NCI-H226 (cell line): ENCODE measurements at regions not wholly inside any gene's neighbourhood (a gene's known extent, or its start where the extent isn't known, plus 50 kb on each side); places are given as distances from the start of the nearest gene placed in this dataset.

Source experiments
- DNase-seq: peaks from one replicate; pipeline ENCODE4 v3.0.0-alpha.2; 2015

DNA sequence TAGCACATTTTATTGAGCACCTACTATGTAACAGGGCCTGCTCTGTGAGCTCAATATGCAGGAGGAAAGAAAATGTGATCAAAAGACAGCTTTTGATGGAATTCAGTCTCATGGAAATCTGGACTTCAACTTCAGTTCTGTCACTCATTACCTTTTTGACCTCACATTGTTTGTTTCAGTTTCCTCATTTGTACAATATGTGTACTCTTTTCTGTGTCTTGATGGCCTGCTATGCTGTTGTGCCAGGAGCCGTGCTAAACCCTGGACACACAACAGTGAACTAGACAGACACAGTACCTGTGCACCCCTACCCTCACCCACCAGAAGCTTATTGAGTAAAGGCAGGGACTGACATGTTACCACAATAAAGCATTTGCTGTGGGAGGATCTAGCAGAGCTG is 162.9 kb upstream of the FGGY start:
- DNase-seq, result no peak

GRCh38 chr1:59135761-59136255 is 161.1 kb upstream of the FGGY start:
- no peak for DNase-seq

DNA sequence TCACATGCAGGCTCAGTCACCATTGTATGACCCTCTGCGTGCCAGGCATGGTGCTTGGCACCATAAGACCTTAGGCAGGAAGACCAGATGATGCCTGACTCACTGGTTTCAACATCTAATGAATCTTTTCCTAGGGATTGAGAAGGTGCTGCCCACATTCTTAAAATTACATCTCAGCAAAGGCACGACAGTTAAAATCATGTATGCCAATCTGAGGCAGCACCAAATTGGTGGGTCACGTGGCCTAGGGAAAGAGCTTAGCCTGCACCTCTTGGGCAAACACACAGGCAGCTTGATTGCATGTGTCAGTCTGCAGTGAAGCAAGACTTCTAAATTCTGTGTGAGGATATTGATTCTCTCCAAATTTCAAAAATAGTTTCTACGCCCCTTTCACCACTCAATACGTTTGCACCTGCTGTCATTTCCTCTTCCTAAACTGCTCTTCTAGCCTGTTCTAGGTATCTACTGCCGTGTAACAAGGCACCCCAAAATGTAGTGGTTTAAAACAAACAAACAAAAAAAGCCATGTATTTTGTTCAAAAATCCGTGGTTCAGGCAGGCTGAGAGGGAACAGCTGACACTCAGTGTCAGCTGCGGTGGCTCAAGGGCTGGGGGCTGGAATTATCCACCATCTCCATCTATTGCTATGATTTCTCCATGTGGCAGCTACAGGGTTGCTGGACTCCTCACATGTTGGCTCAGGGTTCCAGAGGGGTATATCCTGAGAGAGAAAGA is 160.2 kb upstream of the FGGY start:
- peak; percentile 99 for DNase-seq

GRCh38 chr1:59137276-59137615 is 159.6 kb upstream of the FGGY start:
- DNase-seq, result no peak

- no peak for DNase-seq
These were observed 158.9 kb upstream of the FGGY start for GRCh38 chr1:59137968-59138367.

DNA sequence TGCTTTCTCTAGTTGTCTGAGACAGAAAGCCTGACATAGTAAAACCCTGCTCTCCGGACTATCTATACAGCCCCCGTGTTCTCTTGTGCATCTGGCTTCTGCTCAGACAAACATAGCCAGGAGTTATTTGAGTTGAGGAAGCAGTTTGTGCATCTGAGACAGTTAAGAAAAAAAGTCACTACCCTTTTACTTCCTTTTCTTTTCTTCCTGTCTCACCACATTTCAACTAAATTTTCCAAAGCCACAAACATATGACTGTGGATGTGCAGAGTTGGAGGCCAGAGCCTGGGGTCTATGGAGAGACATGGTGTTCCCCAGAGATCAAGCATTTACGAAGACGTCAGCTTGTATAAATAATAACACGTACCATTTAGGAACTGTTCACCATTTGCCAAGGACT is 158.5 kb upstream of the FGGY start:
- no peak for DNase-seq

DNA sequence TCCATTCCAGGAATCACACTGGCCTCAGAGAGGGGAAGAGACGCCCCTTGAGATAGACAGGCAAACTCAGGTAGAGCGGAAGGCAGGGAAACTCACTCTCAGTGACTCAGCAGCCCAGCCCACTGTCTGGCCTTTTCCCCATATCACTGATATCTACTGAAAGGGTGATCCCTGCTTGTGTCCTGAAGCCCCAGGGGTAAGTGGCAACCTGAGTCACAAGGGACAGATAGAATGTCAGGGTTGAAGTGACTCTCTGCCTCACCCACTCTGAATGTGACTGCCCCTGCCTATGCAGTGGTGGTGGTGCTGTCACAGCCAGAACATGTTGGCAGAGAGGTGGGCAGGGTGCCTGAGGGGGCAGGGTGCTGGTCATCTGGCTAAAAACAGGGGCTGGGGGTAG is 157.5 kb upstream of the FGGY start:
- DNase-seq, result peak; percentile 59

DNA sequence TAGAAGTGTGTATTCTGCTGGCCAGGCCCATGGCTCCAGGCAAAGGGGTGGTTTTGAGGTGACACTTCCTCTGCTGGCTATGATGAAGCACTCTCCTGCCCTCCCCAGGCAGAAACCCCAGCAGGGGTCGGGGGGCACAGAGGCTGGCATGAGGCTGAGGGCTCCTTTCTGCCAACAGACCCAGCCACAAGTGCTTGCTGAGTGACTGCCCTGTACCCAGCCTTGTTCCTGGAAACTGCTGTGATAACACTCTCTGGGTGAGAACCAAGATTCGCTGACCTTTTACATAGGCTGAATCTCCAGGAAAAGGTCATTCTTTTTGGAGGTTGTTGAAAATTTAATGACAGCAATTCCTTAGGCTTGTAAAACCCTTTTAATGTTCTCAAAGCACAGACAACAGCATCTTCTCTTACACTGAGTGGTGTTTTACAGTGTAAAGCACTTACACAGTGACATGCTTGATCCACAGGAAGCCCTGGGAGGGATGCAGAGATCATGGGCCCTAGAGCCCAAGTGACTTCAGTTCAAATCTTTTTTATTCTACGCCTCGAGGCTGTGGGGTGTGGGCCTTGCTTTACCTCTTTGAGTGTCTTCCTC is 155.5 kb upstream of the FGGY start:
- no peak for DNase-seq

DNA sequence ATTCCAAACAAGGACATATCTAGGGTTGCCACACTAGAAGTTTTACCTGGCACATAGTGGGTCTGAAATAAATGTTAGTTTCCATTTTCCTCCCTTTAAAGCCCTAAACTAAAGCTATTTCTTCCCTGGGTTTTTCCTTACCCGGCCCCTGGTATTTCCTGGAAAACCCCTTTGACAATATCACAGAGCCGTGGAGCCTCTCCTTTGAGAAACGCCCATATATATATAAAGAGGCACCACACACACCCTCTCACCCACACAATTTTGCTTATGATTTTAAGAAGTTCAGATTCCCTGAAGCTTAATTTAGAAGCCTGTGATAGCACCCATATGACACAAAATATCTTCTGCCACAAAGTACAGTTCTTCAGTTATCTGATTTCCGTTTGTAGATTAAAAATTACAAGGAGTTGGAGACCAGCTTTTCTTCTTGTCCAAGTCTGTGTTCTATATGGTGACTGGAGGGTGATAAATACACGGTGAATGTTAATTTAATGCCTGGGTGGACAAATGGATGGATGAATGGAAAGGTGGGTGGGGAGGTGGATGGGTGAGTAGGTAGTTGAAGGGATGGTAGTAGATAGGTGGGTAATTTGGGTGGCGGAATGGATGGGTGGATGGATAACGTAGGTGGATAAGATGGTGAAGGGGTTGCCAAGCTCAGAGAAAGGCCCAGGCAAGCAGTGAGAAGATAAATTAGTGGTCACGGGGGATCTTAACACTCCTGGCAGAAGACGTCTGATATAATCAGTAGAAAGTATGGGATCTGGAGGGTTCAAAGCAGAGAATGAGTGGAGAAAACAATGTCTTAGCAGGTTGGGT is 154.4 kb upstream of the FGGY start:
- no peak for DNase-seq

- peak; percentile 99 for DNase-seq
These were observed 153.8 kb upstream of the FGGY start for GRCh38 chr1:59143133-59143487.

DNA sequence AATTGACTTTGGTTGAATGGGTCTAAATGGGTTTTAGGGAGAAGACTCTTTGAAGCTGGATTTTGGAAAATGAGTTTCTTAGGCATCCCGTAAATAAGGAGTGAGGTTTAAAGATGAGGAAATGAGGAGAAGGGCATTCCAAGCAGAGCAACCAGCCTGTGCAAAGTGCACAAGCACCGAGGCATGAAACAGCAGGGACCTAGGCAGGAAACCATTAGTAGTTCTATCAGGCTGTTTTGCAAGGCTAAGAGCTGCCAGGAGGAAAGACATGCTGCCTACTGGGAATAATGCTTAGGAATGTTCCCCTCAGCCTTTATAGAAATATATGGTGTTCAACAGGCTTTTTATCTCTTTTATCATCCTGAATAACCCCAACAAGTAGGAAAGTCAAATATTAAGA is 153.1 kb upstream of the FGGY start:
- peak; percentile 57 for DNase-seq

DNA sequence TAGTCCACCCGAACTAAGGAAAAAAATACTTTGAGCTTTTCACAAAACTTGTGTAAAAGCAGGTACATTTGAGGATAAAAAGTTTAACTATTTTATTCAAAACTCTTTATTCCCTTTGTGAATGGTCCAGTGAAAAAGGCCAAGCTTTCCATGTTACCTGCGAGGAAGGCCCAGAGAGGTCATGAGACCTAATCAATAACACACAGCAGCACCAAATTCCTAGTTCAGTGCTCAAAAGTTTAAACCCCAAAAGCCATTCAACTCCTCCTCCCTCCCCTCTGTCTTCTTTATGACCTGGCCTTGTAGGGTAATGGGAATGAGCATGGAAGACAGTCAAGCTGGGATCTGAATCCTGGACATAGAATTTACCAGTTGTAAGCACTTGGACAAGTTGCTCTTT is 151.9 kb upstream of the FGGY start:
- DNase-seq, result no peak

GRCh38 chr1:59146056-59146455 is 150.8 kb upstream of the FGGY start:
- DNase-seq, result no peak

DNA sequence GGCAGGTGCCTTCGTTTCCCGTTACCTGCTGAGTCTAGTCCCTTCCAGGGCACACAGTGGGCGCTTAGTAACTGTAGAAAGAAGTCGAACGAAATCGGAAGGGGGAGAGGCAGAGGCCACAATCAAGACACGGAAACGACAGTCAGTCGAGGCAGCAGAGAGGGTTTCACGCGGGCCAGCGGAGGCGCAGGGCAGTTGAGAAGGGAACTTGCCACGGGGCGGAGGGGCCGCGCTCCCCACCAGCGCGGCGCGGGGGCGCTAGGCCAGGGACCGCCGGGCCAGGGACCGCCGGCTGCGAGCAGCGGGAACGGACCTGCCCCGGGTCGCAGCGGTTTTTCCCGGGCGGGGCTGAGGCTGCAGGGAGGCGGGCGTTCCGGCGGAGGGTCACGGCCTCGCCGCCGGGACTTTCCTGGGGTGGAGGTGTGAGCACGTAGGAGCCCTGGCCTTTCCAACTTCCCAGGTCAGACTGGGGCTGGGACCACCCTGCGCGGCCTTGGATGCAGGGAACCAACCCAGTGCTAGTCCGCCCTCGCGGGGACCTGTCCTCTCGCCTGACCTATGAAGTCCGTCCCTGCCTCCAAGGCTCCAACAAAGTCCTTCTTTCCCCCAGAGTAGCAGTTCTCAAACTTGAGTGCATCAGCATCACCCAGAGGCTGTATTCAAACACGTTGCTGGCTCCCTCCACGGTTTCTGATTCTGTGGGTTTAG is 150.1 kb upstream of the FGGY start:
- DNase-seq, result peak; percentile 84

- DNase-seq, result no peak
These were observed 147.5 kb upstream of the FGGY start for GRCh38 chr1:59149435-59149834.

DNA sequence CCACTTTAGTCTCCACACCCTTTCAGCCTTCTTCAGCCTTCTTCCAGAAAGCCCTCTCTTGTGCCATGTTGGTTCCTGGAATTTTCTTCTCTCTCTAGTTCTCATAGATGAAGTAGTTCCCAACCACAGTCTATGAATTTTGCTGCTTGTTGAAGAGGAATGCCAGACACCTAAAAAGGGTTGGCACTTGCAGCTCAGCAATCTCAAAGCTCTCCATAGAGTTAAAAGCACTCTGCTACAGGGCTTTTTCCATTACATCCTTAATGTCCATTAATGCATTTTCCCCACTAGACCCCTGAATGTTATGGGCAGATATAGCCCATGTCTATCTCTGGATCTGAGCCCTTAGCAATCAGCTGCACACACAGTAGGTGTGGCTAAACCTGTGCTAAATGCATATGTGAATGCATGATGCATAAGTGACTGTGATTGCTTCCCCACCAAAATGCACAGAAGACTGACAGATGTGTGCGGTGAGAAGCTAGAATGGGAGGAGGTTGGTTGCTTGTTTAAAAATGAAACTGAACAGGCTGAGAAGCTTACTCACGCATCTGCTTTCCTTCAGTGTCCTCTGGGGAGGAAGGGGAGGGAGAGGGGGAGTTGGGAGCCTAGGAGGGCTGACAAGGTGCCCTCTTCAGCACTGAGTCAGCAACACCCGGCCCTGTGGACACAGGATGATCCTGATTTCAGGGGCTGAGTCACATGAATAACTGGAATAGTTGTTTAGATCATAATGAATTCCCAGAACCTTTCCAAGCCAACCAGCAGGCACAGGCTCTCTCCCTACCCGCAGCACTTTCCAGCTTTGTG is 146.1 kb upstream of the FGGY start:
- peak; percentile 100 for DNase-seq

DNA sequence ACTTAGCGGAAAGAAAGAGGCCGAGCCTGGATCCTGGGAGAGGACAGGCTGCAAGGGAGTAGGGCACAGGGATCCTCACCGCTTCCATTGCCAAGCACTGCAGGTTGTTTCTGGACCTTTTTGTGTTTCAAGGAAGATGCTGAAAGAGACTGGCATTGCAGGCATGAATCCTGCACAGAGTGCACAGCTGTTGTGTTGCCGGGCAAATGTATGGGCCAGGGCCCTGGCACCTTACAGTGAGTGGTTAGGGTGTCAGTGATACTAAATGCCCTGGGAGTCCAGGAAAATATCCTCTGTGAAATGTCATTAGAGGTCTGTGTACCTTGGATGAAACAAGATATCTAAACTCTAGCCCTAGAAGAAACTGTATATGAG is 145.5 kb upstream of the FGGY start:
- DNase-seq, result no peak

GRCh38 chr1:59151860-59152259 is 145.0 kb upstream of the FGGY start:
- DNase-seq, result no peak

- DNase-seq, result no peak
These were observed 144.4 kb upstream of the FGGY start for GRCh38 chr1:59152511-59152910.

GRCh38 chr1:59154401-59154800 is 142.5 kb upstream of the FGGY start:
- DNase-seq, result no peak

DNA sequence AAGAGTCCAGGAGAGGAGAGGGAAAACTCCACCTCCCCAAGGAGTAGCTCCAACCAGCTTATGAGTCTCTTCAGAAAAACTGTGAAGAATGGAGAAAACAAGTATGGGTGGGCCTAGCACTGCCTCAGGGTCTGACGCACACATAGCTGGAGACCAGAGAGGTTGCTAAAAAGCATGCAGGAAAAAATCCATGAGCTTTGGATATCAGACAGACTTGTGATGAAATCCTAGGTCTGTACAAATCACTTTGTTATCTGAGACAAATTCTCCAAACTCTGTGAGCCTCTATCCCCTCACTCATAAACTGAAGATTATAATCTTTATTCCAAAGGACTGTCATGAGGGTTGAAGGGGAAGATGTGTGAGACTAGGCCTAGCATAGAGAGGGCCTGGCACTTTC is 141.5 kb upstream of the FGGY start:
- no peak for DNase-seq

DNA sequence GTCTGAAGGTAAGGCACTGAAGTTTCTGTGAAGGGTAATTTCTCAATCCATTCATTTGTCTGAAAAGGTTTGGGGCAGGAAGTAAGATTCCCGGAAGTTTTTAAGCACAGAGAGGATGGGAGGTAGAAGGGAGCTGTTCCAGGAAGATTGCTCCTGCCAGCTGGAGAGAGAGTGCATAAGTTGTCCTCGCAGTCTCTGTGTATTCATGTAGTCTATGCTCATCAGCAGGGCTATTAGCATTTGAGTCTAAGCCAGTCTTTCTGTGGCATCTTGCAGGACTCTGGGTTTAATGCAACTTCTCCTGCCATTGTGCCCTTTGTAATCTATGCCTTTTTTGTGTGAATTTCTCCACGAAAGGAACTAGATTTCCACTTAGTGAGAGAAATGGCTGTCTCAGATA is 140.8 kb upstream of the FGGY start:
- DNase-seq, result no peak
